ENCODE measurements at regions not wholly inside any gene's neighbourhood (a gene's known extent, or its start where the extent isn't known, plus 50 kb on each side); places are given as distances from the start of the nearest gene placed in this dataset.
"Not testable (repeated sequence)": the region's sequence is repeated elsewhere in the genome, so short reads cannot be mapped to it uniquely, and the experiment has no call there.

DNA sequence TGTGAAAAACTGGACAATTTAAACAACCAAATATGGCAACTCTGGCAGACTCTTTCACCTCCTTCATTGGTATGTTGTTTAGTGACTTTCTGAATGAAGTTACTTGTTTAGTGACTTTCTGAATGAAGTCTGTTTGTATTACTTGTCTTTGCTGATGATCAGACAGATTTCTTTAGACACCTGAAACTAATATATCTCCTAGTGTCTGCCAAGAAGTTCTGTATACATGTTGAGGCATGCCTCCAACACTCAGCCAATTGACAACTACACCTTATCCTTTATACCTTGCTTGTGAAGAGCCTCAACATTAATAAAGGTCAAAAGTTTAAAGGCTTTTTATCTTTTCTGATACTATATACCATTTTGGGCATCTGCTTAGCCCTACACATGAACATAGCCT, 725.4 kb upstream of the EPHA7 start:
- H3K4me3 Mint-ChIP-seq: no peak overlapping the region
- DNase-seq (ENCODE audit: low spot score in 2 of 2, unreplicated experiment in 2 of 2): no peak
- H3K27ac Mint-ChIP-seq: no peak overlapping the region

DNA sequence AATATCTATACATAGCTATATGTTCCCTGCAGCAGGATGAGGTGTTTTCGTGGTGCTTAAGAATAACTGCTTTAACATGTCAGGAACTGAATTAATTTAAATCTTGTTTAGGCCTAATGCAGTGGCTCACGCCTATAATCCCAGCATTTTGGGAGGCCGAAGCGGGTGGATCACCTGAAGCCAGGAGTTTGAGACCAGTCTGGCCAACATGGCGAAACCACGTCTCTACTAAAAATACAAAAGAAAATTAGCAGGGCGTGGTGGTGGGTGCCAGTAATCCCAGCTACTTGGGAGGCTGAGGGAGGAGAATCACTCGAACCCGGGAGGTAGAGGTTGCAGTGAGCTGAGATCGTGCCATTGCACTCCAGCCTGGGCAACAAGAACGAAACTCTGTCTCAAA, 717.8 kb upstream of the EPHA7 start:
- H3K4me1 Mint-ChIP-seq: peaks cover 11% of the 10 kb centered on the region
- not testable (repeated sequence) for H3K27me3 Mint-ChIP-seq (ENCODE audit: low read depth); H3K36me3 Mint-ChIP-seq; DNase-seq (ENCODE audit: low spot score in 2 of 2, unreplicated experiment in 2 of 2); H3K27ac Mint-ChIP-seq; H3K9me3 Mint-ChIP-seq; H3K4me3 Mint-ChIP-seq

More for the DNA sequence above, 725.4 kb upstream of the EPHA7 start:
- TF ChIP-seq, protein P1, sequence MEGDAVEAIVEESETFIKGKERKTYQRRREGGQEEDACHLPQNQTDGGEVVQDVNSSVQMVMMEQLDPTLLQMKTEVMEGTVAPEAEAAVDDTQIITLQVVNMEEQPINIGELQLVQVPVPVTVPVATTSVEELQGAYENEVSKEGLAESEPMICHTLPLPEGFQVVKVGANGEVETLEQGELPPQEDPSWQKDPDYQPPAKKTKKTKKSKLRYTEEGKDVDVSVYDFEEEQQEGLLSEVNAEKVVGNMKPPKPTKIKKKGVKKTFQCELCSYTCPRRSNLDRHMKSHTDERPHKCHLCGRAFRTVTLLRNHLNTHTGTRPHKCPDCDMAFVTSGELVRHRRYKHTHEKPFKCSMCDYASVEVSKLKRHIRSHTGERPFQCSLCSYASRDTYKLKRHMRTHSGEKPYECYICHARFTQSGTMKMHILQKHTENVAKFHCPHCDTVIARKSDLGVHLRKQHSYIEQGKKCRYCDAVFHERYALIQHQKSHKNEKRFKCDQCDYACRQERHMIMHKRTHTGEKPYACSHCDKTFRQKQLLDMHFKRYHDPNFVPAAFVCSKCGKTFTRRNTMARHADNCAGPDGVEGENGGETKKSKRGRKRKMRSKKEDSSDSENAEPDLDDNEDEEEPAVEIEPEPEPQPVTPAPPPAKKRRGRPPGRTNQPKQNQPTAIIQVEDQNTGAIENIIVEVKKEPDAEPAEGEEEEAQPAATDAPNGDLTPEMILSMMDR (IDR thresholded peaks at IDR 0.05; ENCODE audit: unreplicated experiment): no peak
- no peaks in the 10 kb centered on the region for H3K27me3 Mint-ChIP-seq (ENCODE audit: low read depth)
- peaks cover 15% of the 10 kb centered on the region for H3K9me3 Mint-ChIP-seq
- H3K36me3 Mint-ChIP-seq: no peaks in the 10 kb centered on the region
- no peaks in the 10 kb centered on the region for H3K4me1 Mint-ChIP-seq

DNA sequence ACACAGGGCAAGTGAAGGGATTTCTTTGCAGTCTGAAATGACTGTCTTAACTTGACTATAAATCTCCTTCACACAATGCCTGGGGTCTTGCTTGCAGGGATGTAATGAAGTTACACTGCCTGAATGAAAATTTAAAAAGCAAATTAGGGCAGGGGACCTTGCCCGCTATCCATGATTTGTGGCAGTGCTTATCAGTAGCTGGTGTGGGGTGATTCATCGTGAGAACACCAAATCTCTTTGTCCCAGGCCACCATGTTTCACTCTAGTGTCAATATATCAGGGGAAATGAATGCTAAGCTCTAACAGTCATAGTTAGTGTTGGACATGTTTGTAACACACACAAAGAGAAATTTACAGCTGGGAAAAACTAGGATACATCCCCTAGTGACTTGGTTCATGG, 713.7 kb upstream of the EPHA7 start:
- TF ChIP-seq, protein P1 (IDR thresholded peaks at IDR 0.05; ENCODE audit: unreplicated experiment): no peak
- Mint-ChIP-seq H3K36me3 (no peaks in the 10 kb centered on the region), H3K9me3 (no peaks in the 10 kb centered on the region), H3K4me3 (no peak overlapping the region), H3K27me3 (ENCODE audit: low read depth) (no peaks in the 10 kb centered on the region), H3K27ac (no peak overlapping the region), H3K4me1 (peaks cover 18% of the 10 kb centered on the region)
- no peak for DNase-seq (ENCODE audit: low spot score in 2 of 2, unreplicated experiment in 2 of 2)

DNA sequence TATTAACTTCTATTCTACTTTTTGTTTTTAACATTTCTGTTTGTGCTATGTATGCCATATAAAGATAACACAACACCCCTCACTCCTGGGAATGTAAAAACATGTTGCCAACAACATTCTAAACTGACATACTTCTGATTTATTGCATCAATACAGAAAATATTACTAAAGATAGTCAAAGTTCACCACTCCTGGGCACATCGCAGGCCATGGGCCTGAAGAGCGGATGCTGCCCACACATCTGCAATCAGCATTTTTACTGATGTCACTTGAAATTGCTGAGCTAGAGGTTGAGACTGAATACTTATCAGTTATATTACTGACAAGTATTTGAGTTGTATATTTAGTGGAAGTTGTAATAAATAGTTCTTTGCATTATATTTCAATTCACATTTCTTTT, 711.9 kb upstream of the EPHA7 start:
- TF ChIP-seq, protein P1 (IDR thresholded peaks at IDR 0.05; ENCODE audit: unreplicated experiment): no peak
- Mint-ChIP-seq H3K9me3 (no peaks in the 10 kb centered on the region), H3K4me1 (peaks cover 18% of the 10 kb centered on the region), H3K27me3 (ENCODE audit: low read depth) (no peaks in the 10 kb centered on the region), H3K36me3 (no peaks in the 10 kb centered on the region), H3K4me3 (no peak overlapping the region), H3K27ac (no peak overlapping the region)
- DNase-seq (ENCODE audit: low spot score in 2 of 2, unreplicated experiment in 2 of 2): no peak

DNA sequence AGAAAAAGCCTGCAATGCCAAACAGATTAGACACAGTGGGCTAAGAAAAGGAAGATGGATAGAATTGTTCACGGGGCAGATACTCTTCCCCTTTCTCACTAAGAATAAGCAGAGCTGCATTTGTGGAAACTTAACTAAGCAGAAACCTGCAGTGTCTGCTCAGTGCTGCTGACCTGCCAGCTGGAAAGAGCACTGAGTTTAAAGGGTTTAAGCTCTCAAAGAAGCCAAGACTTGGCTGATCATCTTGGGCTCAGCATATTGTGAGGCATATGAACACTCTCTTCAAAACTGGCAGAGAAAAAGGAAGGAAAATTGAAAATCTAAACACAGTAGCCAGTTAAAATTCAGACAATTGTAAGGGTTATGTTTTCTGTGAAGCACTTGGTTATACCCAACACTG, 711.1 kb upstream of the EPHA7 start:
- Mint-ChIP-seq H3K27ac (no peak overlapping the region), H3K9me3 (no peaks in the 10 kb centered on the region), H3K4me3 (no peak overlapping the region), H3K36me3 (no peaks in the 10 kb centered on the region), H3K27me3 (ENCODE audit: low read depth) (no peaks in the 10 kb centered on the region), H3K4me1 (peaks cover 18% of the 10 kb centered on the region)
- TF ChIP-seq, protein P1 (IDR thresholded peaks at IDR 0.05; ENCODE audit: unreplicated experiment): no peak
- no peak for DNase-seq (ENCODE audit: low spot score in 2 of 2, unreplicated experiment in 2 of 2)

DNA sequence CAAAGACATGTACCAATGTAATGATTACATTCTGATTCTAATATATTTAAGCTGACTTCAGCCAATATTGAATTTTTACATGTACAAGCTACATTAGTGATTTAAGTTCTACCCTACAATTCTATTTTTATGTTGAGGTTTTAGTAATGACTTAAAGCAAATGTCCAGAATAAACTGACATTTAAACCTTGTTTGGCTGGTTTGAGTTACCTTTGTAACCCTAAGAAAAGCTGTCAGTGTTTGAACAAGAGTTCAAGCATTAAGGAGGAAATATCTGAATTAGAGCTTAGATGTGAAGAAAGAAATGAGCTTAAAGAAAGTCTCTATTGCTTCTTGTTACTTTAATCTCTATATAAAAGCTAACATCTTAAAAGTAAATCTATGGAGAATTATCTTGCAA, 710.6 kb upstream of the EPHA7 start:
- no peak overlapping the region for H3K4me3 Mint-ChIP-seq
- H3K9me3 Mint-ChIP-seq: no peaks in the 10 kb centered on the region
- DNase-seq (ENCODE audit: low spot score in 2 of 2, unreplicated experiment in 2 of 2): no peak
- H3K4me1 Mint-ChIP-seq: peaks cover 18% of the 10 kb centered on the region
- no peak overlapping the region for H3K27ac Mint-ChIP-seq
- TF ChIP-seq, protein P1 (IDR thresholded peaks at IDR 0.05; ENCODE audit: unreplicated experiment): no peak
- no peaks in the 10 kb centered on the region for H3K27me3 Mint-ChIP-seq (ENCODE audit: low read depth)
- no peaks in the 10 kb centered on the region for H3K36me3 Mint-ChIP-seq
